Fibroblast of peridontal ligament (primary cell): ENCODE measurements at regions not wholly inside any gene's neighbourhood (a gene's known extent, or its start where the extent isn't known, plus 50 kb on each side); places are given as distances from the start of the nearest gene placed in this dataset.
A peak's percentile ranks its signal among the peaks of the same experiment; 100 is the strongest.
"Not testable (repeated sequence)": the region's sequence is repeated elsewhere in the genome, so short reads cannot be mapped to it uniquely, and the experiment has no call there.

Source experiments
- DNase-seq: peaks from one replicate; pipeline ENCODE4 v3.0.0-alpha.2; 2010; ENCODE audit errors: extremely low read depth

DNA sequence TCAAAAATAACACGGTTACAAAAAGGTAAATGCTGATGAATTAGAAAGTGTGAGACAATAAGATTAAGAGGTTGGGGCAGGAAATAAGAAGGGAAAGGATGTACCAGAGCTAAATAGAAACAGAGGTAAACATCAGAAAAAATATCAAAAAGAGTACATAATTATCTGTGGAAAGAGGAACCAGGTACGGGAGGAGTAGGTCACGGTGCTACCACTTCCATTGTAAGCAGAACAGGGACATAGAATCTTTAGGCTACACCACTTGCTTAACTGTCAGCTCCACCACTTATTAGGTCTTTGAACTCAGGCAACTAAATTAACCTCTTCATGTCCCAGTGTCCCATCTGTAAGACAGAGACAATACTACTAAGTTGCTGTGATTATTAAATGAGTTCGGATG lies 350.3 kb downstream of the LRATD1 start:
- no peak for DNase-seq

DNA sequence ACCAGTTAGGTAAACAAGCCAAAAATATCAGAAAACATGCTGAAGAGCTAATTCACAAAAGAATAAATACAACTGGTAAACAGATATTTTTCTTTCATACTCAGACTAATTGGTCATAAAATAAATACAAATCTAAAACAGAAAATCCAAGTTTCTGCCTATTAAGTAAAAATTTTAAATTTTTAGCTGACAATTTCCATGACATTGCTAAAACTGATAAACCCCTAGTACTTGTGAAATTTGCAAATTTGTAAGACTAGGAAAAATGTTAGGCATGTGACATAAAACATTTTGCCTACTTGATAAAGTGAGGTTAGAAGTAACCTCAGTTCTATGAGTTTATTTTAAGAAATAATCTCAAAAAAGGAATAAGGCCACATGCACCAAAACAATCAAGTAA lies 356.1 kb downstream of the LRATD1 start:
- no peak for DNase-seq

DNA sequence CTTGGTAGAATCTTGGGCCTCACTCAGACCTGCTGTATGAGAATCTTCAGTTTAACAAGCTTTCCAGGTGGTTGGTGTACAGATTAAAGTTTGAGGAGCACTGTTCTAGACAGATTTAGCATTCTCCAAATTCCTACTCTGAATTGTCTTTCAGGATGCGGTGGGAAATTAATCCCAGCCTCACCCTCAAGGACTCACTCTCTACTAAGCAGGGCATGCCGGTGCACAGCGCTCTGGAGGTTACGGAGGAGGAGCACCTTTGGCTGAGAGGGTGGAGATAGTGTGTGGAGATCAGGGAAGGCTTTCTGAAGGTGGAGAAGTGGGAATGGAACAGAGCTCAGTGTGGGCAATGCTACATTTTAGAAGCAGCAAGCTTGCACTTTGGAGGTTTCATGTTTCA lies 359.2 kb downstream of the LRATD1 start:
- no peak for DNase-seq

DNA sequence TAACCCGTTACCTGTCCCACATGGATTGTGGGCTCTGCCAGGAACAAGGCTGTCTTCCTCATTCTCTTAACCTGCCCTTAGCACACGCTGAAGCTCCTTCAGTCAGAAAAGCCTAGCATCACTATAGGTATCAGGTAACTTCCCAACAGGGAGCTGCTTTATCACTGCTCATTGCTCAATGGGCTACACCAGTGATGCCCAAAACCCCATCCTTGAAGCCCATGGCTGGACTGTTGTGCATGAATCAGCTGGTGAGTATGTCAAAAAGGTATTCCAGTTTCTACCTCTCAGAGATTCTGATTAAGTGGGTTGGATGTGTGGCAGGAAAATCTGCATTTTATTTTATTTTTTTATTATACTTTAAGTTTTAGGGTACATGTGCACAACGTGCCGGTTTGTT lies 362.2 kb downstream of the LRATD1 start:
- no peak for DNase-seq

DNA sequence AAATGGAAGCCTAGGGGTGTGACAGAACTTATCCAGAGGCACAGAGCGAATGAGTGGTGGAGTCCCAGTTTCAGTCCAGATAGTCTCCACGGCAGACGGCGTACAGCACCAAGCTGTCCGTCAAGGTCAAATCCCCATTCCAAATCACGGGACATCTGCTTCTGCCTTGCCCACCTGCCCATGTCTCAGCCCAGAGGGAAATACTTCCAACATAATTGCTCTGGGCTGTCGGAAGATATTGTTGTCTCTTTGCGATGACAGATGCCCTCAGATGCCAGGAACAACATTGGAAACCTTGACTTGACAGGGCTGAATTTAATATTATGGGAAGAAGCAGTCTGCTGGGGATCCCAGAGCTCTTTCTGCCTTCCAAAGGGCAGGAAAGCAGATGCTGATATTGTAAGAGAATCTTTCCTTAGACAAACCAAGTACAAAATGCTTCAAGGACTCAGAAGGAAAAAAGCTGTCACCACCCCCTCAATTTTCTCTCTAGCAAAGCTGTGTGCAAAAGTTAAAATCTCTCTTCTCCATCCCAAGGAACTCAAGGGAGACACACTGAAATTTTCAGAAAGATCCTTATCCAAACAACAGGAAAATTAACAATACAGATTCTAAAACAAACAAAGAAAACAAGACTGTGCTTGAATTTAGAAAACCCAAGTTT lies 364.0 kb downstream of the LRATD1 start:
- DNase-seq = no peak

DNA sequence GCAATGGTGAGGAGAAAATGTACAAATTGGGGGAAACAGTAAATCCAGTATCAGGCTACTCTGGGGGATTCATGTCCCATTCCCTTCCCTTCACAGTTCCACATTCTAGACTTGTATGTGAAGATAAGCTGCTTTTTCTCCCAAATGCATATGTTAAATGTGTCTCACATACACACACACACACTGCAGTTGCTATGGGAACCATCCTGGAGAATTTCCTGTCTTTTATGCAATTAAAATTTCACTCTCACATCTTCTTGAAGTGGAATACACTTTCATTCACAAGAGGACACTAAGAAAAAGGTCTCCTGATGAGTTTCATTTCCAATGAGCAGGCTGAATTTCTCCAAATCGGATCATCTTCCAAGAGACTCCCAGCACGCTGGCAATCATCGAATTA lies 366.0 kb downstream of the LRATD1 start:
- DNase-seq = no peak

DNA sequence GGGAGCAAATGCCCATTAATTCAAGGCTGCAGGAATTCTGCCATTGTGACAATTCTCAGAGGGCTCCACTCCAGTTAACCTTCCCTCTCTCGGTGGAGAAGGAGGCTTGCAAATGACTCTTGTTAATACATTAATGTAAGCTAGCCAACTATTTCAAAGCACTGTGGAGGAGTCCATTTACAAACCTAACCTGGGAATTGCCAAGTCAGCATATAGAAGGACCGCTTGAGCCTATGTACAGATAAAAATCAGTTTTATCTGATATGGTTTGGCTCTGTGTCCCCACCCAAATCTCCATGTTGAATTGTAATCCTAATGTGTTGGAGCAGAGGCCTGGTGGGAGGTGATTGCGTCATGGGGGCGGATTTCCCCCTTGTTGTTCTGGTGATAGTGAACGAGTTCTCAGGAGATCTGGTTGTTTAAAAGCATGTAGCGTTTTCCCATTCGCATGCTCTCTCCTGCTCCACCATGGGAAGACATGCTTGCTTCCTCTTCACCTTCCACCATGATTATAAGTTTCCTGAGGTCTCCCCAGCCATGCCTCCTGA lies 366.7 kb downstream of the LRATD1 start:
- no peak for DNase-seq

DNA sequence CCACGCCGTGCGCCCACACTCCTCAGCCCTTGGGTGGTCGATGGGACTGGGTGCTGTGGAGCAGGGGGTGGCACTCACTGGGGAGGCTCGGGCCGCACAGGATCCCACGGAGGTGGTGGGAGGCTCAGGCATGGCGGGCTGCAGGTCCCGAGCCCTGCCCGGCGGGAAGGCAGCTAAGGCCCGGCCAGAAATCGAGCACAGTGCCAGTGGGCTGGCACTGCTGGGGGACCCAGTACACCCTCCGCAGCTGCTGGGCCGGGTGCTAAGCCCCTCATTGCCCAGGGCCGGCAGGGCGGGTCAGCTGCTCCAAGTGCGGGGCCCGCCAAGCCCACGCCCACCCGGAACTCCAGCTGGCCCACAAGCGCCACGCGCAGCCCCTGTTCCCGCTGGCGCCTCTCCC lies 370.0 kb downstream of the LRATD1 start:
- DNase-seq = not testable (repeated sequence)

DNA sequence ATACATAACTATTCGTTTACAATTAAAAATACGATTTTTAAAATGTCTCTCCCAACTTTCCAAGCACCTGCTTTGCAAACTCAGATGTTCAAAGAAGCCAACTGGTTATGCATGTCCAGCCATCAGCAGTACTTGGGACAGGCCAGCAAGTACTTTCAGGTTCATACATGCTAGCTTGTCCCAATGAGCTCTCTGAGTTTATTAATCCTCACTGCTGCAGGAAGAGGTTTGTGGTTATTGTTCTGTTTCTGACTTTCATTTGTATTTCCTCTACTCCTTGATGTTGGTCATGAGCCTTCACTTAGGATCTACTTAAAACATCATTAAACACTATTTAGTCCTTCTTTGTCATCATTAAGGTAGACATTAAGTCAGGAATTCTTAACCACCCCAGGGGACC lies 374.1 kb downstream of the LRATD1 start:
- DNase-seq = no peak

DNA sequence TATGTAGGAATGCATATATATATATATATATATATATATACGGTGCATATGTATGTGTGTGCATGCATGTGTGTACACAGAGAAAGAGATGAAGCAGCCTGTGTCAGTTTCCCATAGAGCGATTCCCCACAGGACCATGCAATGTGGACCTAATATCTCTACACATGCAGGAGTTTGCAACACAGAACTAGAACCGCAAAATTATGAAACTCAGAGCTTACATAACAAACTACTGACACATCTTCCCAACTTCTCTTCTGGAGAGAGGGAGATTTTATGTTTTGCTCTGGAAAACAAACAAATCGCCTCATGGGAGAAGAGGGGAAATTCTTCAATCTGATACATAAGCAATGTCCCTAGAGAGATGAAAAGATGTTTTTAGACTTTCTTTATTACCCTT lies 377.2 kb downstream of the LRATD1 start:
- DNase-seq = no peak

DNA sequence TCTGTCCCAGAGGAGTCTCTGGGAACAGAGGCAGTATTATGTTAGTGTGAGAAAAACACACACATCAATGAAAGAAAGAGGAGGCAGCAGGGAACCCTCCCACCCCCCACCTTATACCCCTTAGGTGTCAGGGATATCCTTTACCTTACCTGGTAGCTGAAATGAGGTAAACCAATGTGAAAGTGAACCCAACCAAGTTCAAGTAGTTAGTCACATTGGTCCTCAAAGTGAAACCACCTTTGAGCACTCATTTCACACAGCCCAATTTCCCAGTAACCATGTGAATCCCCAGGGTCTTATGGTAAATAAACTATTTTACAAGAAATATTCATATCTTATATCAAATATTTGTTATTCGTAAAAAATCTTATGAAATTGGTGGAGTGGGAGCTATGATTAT lies 377.8 kb downstream of the LRATD1 start:
- DNase-seq = no peak

DNA sequence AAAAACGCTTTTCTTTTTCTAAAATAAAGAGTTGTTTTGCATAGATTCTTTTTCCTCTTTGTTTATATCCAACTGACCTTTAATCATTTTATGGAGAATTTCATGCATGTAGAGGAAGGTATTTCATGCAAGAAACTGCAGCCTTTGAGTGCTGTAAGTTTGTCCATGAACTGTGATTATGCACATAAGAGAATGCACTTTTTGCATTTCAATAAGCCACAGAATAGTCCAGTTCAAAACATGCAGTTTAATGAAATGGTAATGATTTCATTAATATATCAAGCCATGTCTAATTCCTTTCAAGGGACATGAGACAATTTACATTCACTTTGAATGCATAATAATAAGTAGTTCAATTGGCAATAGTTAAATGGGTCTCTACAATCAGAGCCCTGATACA lies 386.3 kb downstream of the LRATD1 start:
- DNase-seq = no peak

DNA sequence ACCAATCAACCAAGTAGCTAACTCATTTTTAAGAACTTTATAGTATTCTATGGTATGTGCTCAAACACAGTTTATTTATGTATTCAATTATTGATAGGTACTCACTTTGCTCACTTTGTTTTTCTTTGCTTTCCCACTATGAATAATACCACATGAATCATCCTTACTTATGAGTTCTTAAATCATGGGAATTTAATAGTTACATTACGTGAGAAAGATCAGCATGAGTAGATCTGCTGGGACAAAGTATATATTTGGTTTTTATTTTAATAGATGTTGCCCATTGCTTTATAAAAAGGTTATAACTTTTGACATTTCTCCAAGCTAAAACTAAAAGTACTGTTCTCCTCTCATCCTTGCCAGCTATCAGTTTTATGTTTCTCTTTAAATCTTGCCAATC lies 390.7 kb downstream of the LRATD1 start:
- DNase-seq = no peak

DNA sequence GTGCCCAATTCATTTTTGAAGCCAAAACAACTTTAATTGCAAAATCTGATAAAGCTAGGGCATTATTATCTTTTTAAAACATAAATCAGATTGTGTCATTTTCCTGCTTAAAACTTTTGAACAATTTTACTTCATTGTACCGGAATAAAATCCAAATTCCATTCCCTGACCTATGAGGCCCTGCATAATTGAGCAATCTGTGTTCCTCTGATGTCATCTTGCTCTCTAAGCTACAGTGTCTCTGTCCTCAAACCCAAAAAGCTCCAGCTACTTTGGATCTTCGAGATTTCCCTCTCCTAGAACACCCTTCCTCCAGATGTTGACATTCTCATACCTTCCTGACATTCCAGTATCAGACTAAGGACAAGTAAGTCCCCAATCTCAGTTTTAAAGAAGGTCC lies 395.9 kb downstream of the LRATD1 start:
- DNase-seq = no peak

DNA sequence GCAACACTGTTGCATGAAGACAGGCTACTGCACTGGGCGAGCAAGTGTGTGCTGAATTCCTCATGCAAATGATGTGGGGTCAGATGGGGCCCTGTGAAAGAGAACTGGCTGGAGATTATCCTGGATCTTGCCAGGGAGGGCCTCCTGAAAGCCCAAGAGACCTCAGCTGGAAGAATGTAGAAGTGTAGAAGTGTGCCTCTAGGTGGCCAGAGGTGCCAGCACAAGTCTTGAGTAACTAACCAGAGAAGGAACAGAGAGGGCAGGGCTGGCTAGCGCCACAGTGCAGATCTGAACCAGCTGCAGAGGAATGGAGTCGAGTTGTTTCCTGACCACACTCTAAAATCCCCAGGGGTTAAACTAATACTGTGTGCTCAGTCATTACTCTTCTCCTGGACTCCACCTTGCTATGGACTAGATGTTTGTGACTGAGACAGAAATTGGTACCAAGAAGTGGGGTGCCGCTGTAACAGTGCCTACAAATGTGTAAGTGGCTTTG lies 399.3 kb downstream of the LRATD1 start:
- no peak for DNase-seq

DNA sequence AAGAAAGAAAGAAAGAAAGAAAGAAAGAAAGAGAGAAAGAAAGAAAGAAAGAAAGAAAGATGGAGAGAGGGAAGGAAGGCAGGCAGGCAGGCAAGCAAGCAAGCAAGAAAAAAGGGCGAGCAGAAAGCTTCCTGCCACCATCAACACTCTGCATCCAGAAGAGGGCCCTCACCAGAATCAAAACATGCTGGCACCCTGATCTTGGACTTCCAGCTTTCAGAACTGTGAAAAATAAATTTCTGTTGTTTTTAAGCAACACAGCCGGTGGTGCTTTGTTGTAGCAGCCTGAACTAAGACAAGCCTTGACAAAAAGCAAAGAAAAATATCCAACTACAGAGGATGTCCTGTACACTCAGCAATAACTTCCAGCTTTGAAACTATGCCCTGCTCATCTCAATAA lies 401.7 kb downstream of the LRATD1 start:
- no peak for DNase-seq

DNA sequence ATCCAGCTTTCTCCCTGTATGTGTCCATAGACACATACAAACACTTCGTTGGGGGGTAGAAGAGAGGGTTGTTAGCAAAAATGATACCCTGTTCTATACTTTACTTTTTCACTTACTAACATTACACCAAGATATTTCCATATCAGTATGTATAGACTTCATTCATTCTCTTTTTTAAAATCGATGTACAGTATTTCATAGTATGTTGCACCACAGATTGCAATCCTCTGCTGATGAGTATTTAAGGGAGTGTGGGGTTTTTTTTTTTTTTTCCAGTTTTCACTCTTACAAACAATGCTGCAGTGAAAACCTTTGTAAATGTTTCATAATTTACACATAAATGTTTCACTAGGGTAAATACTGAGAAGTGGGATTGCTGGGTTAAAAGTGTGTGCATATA lies 402.3 kb downstream of the LRATD1 start:
- DNase-seq = no peak

DNA sequence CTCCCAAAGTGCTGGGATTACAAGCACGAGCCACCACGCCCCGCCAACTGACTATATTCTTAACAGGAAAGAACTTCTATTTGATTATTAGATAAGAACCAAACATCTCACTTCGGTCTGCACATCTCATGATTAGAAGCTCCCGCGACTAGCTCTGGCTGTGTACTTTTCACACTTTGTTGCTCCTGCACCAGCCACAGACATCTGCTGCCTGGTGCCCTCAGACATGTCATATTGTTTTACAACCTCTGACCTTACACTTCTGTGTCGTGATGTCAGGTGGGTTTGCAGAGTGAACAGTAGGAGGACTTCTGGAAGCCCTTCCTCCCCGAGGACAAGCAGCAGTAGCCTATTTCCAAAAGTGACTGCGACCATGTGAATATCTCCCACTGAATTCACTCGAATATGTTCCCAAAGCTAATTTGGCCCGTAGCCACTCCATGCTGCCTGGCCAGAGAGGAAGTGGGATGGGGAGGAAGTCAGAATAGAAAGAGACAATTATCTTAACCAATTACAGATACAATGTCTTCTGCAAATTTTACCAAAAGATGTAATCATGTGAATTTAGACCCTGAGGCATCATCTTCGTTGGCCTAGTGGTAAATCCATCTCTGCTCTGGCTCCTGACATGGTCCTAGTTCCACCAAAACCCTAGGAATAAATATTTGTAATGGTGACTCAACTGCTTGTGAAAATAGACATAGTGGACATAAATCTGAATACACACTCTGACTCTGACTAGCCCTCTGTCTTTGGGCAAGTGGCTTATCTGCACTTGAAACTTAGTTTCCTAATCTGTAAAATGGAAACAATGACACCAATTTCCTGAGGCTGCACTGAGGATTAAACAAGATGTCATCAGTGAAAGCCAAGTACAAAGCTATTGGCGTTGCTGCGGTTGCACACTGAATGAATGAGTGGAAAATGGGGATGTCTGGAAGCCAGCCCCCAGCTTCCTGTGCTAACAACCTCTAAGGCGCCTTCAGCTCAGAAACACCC lies 406.1 kb downstream of the LRATD1 start:
- no peak for DNase-seq

DNA sequence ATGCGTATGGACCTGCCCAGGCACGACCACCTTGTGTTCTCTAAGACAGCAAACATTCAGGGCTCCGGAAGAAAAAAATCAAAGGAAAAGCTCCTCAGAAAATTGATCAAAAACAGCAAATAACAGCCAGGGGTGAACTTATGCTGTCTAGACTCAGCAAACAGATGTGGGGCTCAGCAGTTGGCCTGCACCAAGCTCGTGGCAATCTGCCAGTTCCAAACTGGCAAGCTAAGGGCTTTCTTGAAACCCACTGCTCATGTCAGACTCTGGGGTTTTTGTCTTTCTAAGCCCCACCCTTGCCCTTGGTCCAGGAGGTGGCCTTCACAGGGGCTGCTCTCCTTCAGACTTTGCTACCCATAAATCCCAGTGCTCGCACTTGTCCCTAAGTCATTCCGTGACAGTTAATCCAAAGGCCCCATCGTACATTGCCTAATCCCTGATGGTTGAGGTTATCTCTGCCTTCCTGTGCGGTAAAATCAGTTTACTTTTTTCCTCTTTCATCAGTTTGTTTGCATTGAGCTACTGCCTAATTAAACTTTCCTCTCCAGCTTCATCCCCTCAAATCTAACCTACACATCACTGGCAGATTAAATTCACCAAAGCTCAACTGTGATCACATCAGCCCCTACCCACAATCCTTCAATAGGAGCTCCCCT lies 408.0 kb downstream of the LRATD1 start:
- no peak for DNase-seq

DNA sequence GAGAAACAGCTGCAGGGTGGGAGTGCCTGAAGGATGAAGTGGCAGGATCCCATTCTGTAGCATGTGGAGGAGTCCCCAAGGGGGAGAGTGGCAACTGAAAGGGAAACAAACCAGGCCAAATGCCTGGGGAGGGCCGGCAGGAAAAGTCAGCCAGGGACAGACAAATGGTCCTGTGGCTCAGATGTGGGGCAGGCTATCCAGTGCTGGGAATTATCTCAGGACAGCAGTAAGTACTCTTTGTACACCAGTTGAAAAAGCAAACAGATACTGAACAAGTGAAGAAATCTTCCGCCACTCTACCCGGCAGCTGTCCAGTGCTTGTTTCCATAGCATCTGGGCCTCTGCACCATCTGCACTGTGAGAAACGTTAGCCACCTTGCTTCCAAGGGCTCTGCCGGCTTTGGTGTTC lies 408.9 kb downstream of the LRATD1 start:
- DNase-seq = no peak

DNA sequence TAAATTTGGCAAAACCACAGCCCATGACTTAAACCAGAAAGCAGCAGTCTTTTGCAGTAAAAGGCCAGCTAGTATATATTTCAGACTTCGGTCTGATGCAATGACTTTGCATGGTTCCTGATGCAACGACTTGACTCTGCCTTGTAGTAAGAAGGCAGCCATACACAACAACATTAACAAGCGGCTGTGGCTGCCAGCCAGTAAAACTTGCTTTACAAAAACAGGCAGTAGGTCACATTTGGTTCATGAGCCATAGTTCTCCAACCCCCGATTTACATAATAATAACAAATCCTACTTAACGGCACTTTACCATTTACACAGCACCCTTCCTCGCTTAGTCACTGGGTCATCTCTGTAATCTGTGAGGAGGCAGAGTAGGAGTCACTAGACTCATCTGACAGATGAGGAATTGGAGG lies 410.3 kb downstream of the LRATD1 start:
- peak; percentile 44 for DNase-seq
